ENCODE measurements at regions not wholly inside any gene's neighbourhood (a gene's known extent, or its start where the extent isn't known, plus 50 kb on each side); places are given as distances from the start of the nearest gene placed in this dataset.

- no peak for TF ChIP-seq EZH2phosphoT487 (IDR thresholded peaks at IDR 0.05; ENCODE audit: borderline replicate concordance, low read depth, low read length)
- no peak for TF ChIP-seq CTCF (conservative IDR thresholded peaks at IDR 0.05; ENCODE audit: low read length)
- Histone ChIP-seq H3K9me3 (ENCODE audit: low read length) (no peaks in the 10 kb centered on the region), H3K36me3 (ENCODE audit: insufficient read depth, low read length) (no peaks in the 10 kb centered on the region), H3K79me2 (ENCODE audit: insufficient read depth, low read depth, low read length) (no peaks in the 10 kb centered on the region), H3K4me3 (ENCODE audit: low read depth, low read length, poor library complexity, severe bottlenecking) (no peak overlapping the region), H3K4me2 (ENCODE audit: low read length) (no peak overlapping the region), H2AFZ (ENCODE audit: low read length) (no peak overlapping the region), H3K4me1 (ENCODE audit: insufficient read depth, low read length, poor library complexity, severe bottlenecking) (no peaks in the 10 kb centered on the region), H3K9me2 (ENCODE audit: insufficient read depth, low read length) (no peaks in the 10 kb centered on the region), H4K20me1 (ENCODE audit: insufficient read depth, low read length) (no peaks in the 10 kb centered on the region), H3K27ac (ENCODE audit: low read depth, low read length, poor library complexity, severe bottlenecking) (no peak overlapping the region)
- POLR2A ChIA-PET: no interaction called here
- intact Hi-C loops (cut with micrococcal nuclease; ENCODE audit: unreplicated experiment): no loop called here
- CTCF ChIA-PET (ENCODE audit: unreplicated experiment): no interaction called here
- no TSS peak for BruUV-seq (replicated peaks)
- DNase-seq (ENCODE audit: low spot score): no peak
Measured at GRCh38 chr1:238104752-238105151, 214.0 kb upstream of the ZP4 start.

- no peak for DNase-seq (ENCODE audit: low spot score)
- no peaks in the 10 kb centered on the region for H3K9me2 ChIP-seq (ENCODE audit: insufficient read depth, low read length)
- H2AFZ ChIP-seq (ENCODE audit: low read length): no peak overlapping the region
- ChIA-PET CTCF (ENCODE audit: unreplicated experiment) (no interaction called here), POLR2A (no interaction called here)
- no TSS peak for BruUV-seq (replicated peaks)
- H3K4me3 ChIP-seq (ENCODE audit: low read depth, low read length, poor library complexity, severe bottlenecking): no peak overlapping the region
- H3K79me2 ChIP-seq (ENCODE audit: insufficient read depth, low read depth, low read length): no peaks in the 10 kb centered on the region
- intact Hi-C loops (cut with micrococcal nuclease; ENCODE audit: unreplicated experiment): no loop called here
- H3K9me3 ChIP-seq (ENCODE audit: low read length): no peaks in the 10 kb centered on the region
- H4K20me1 ChIP-seq (ENCODE audit: insufficient read depth, low read length): no peaks in the 10 kb centered on the region
- no peak for TF ChIP-seq CTCF (conservative IDR thresholded peaks at IDR 0.05; ENCODE audit: low read length)
- TF ChIP-seq EZH2phosphoT487 (IDR thresholded peaks at IDR 0.05; ENCODE audit: borderline replicate concordance, low read depth, low read length): no peak
- H3K4me2 ChIP-seq (ENCODE audit: low read length): no peak overlapping the region
- H3K36me3 ChIP-seq (ENCODE audit: insufficient read depth, low read length): no peaks in the 10 kb centered on the region
- H3K27ac ChIP-seq (ENCODE audit: low read depth, low read length, poor library complexity, severe bottlenecking): no peak overlapping the region
- no peaks in the 10 kb centered on the region for H3K4me1 ChIP-seq (ENCODE audit: insufficient read depth, low read length, poor library complexity, severe bottlenecking)
Measured at GRCh38 chr1:238101923-238102322, 211.2 kb upstream of the ZP4 start.

- intact Hi-C loops (cut with micrococcal nuclease; ENCODE audit: unreplicated experiment): no loop called here
- POLR2A ChIA-PET: no interaction called here
- Histone ChIP-seq H3K36me3 (ENCODE audit: insufficient read depth, low read length) (no peaks in the 10 kb centered on the region), H3K4me2 (ENCODE audit: low read length) (no peak overlapping the region), H3K79me2 (ENCODE audit: insufficient read depth, low read depth, low read length) (no peaks in the 10 kb centered on the region), H4K20me1 (ENCODE audit: insufficient read depth, low read length) (no peaks in the 10 kb centered on the region), H3K27ac (ENCODE audit: low read depth, low read length, poor library complexity, severe bottlenecking) (no peak overlapping the region), H3K4me3 (ENCODE audit: low read depth, low read length, poor library complexity, severe bottlenecking) (no peak overlapping the region), H3K9me3 (ENCODE audit: low read length) (no peaks in the 10 kb centered on the region), H2AFZ (ENCODE audit: low read length) (no peak overlapping the region; the same call in 1 of the 2 replicates), H3K4me1 (ENCODE audit: insufficient read depth, low read length, poor library complexity, severe bottlenecking) (no peaks in the 10 kb centered on the region), H3K9me2 (ENCODE audit: insufficient read depth, low read length) (no peaks in the 10 kb centered on the region)
- TF ChIP-seq EZH2phosphoT487 (IDR thresholded peaks at IDR 0.05; ENCODE audit: borderline replicate concordance, low read depth, low read length) (no peak), CTCF (conservative IDR thresholded peaks at IDR 0.05; ENCODE audit: low read length) (no peak)
- CTCF ChIA-PET (ENCODE audit: unreplicated experiment): no interaction called here
- DNase-seq (ENCODE audit: low spot score): no peak
- BruUV-seq (replicated peaks): no TSS peak
Measured at GRCh38 chr1:238099871-238100270, 209.1 kb upstream of the ZP4 start.

Data from OCI-LY7 (cell line).